ENCODE measurements at regions not wholly inside any gene's neighbourhood (a gene's known extent, or its start where the extent isn't known, plus 50 kb on each side); places are given as distances from the start of the nearest gene placed in this dataset.
"Not testable (repeated sequence)": the region's sequence is repeated elsewhere in the genome, so short reads cannot be mapped to it uniquely, and the experiment has no call there.

DNA sequence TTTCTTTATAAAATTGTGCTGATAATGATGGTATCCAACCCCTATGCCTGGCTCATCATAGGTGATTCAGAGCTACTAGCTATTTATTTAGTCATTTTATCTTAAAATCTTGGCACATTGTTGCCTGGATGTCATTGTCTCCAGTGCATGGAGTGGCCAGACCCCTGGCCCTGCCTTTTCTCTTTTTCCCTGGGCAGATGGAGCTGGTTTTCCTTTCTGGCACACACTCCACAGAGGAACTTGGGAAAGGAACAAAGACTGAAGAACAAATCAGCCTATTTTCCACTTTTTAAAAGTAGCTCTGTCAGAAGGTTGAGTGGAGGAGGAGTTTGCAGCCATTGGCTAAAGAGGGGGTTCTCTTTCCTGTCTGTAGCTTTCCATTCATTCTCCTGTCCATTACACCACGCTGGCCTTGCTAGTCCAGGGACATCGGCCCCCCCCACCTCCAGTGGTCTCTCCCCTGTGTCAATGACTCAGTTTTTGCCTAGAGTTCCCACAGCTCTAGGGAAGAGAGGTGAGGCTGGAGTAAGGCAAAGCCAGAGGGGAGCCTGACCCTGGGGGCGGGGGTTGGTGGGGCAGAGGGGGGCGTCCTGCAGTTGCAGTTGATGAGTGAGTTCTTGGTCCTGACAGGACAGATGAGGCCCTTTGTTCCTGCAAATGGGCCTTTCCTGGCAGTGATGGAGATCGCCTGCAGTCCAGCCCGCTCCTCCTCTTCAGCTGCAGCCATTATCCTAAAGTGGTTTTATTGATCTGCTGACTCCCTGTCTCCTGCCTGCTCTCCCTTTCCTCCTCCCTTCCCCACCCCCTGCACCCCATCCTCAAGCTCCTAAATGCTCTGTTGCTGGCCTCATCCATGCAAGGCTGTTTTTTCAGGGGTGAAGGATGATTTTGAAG lies 774.5 kb downstream of the DHX35 start:
- Histone ChIP-seq H3K4me3 (ENCODE audit: low read length in 2 of 2) (no peak overlapping the region), H3K27me3 (ENCODE audit: control insufficient read depth in 1 of 2, insufficient read depth in 2 of 2, low read length in 2 of 2) (no peaks in the 10 kb centered on the region), H3K9me3 (ENCODE audit: control insufficient read depth in 2 of 2, low read length in 2 of 2) (no peaks in the 10 kb centered on the region), H3K4me1 (ENCODE audit: control insufficient read depth, insufficient read depth, low read length) (no peaks in the 10 kb centered on the region), H3K36me3 (ENCODE audit: control insufficient read depth in 2 of 2, insufficient read depth in 2 of 2, low read length in 2 of 2) (no peaks in the 10 kb centered on the region), H3K27ac (ENCODE audit: low read length) (no peak overlapping the region), H3K9ac (ENCODE audit: low read length in 2 of 2) (no peak overlapping the region)

GRCh38 chr20:39725513-39725912 lies 763.4 kb downstream of the DHX35 start:
- peaks cover 4 to 18% of the 10 kb centered on the region in 2 donors for H3K9me3 ChIP-seq (ENCODE audit: control insufficient read depth in 2 of 2, low read length in 2 of 2)
- H3K36me3 ChIP-seq (ENCODE audit: control insufficient read depth in 2 of 2, insufficient read depth in 2 of 2, low read length in 2 of 2); H3K27ac ChIP-seq (ENCODE audit: low read length); H3K9ac ChIP-seq (ENCODE audit: low read length in 2 of 2); H3K4me1 ChIP-seq (ENCODE audit: control insufficient read depth, insufficient read depth, low read length); H3K4me3 ChIP-seq (ENCODE audit: low read length in 2 of 2); H3K27me3 ChIP-seq (ENCODE audit: control insufficient read depth in 1 of 2, insufficient read depth in 2 of 2, low read length in 2 of 2): not testable (repeated sequence)

GRCh38 chr20:39719293-39719692 lies 757.1 kb downstream of the DHX35 start:
- no peak overlapping the region for H3K4me3 ChIP-seq (ENCODE audit: low read length in 2 of 2)
- no peaks in the 10 kb centered on the region for H3K9me3 ChIP-seq (ENCODE audit: control insufficient read depth in 2 of 2, low read length in 2 of 2)
- no peaks in the 10 kb centered on the region for H3K4me1 ChIP-seq (ENCODE audit: control insufficient read depth, insufficient read depth, low read length)
- H3K9ac ChIP-seq (ENCODE audit: low read length in 2 of 2) = no peak overlapping the region
- no peak overlapping the region for H3K27ac ChIP-seq (ENCODE audit: low read length)
- no peaks in the 10 kb centered on the region for H3K27me3 ChIP-seq (ENCODE audit: control insufficient read depth in 1 of 2, insufficient read depth in 2 of 2, low read length in 2 of 2)
- H3K36me3 ChIP-seq (ENCODE audit: control insufficient read depth in 2 of 2, insufficient read depth in 2 of 2, low read length in 2 of 2) = no peaks in the 10 kb centered on the region

- Histone ChIP-seq H3K36me3 (ENCODE audit: control insufficient read depth in 2 of 2, insufficient read depth in 2 of 2, low read length in 2 of 2) (no peaks in the 10 kb centered on the region), H3K27me3 (ENCODE audit: control insufficient read depth in 1 of 2, insufficient read depth in 2 of 2, low read length in 2 of 2) (no peaks in the 10 kb centered on the region), H3K4me3 (ENCODE audit: low read length in 2 of 2) (no peak overlapping the region), H3K9ac (ENCODE audit: low read length in 2 of 2) (no peak overlapping the region), H3K9me3 (ENCODE audit: control insufficient read depth in 2 of 2, low read length in 2 of 2) (no peaks in the 10 kb centered on the region), H3K27ac (ENCODE audit: low read length) (no peak overlapping the region), H3K4me1 (ENCODE audit: control insufficient read depth, insufficient read depth, low read length) (no peaks in the 10 kb centered on the region)
These were observed 755.8 kb downstream of the DHX35 start for GRCh38 chr20:39717936-39718335.

- H3K4me3 ChIP-seq (ENCODE audit: low read length in 2 of 2) = no peak overlapping the region
- no peaks in the 10 kb centered on the region for H3K4me1 ChIP-seq (ENCODE audit: control insufficient read depth, insufficient read depth, low read length)
- H3K9ac ChIP-seq (ENCODE audit: low read length in 2 of 2) = no peak overlapping the region
These were observed 754.7 kb downstream of the DHX35 start for GRCh38 chr20:39716796-39717341.

DNA sequence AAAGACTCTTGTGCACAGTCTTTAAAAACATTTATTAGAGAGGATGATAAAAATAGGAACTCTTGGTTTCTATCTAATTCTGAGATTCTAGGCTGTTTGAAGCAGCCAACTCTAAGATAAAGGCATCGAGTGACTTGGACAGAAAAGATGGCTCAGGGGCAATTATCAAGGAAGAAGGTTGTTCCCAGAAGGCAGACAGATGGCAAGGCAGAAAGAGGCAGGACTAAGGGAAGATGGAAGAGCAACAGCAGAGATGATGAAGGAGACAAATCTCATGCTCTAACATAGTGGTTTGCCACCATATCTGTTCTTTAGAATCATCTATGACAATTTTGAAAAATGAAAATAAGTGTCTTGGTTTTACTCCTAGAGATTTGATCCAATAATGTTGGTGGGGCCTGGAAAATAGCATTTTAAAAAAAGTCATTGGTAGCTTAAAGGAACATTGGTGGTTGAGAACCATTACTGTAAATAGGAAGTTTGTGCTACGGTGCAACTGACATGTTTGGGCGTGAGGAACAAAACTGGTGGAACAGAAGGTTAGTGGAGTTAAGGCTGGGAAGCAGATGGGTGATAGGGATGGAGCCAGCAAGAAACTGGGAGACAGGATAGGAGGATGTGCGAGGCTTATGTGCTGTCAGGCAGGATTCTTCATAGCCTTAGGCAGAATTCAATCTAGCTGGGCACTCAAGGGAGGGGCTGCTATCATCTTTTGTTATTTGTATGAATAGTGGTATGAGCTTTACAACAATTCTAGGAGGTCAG lies 751.1 kb downstream of the DHX35 start:
- Histone ChIP-seq H3K9me3 (ENCODE audit: control insufficient read depth in 2 of 2, low read length in 2 of 2) (no peaks in the 10 kb centered on the region), H3K9ac (ENCODE audit: low read length in 2 of 2) (no peak overlapping the region), H3K4me1 (ENCODE audit: control insufficient read depth, insufficient read depth, low read length) (no peaks in the 10 kb centered on the region), H3K27ac (ENCODE audit: low read length) (no peak overlapping the region), H3K27me3 (ENCODE audit: control insufficient read depth in 1 of 2, insufficient read depth in 2 of 2, low read length in 2 of 2) (no peaks in the 10 kb centered on the region), H3K4me3 (ENCODE audit: low read length in 2 of 2) (no peak overlapping the region), H3K36me3 (ENCODE audit: control insufficient read depth in 2 of 2, insufficient read depth in 2 of 2, low read length in 2 of 2) (no peaks in the 10 kb centered on the region)

More at GRCh38 chr20:39716796-39717341, 754.7 kb downstream of the DHX35 start:
- Histone ChIP-seq H3K36me3 (ENCODE audit: control insufficient read depth in 2 of 2, insufficient read depth in 2 of 2, low read length in 2 of 2) (no peaks in the 10 kb centered on the region), H3K9me3 (ENCODE audit: control insufficient read depth in 2 of 2, low read length in 2 of 2) (no peaks in the 10 kb centered on the region), H3K27me3 (ENCODE audit: control insufficient read depth in 1 of 2, insufficient read depth in 2 of 2, low read length in 2 of 2) (no peaks in the 10 kb centered on the region), H3K27ac (ENCODE audit: low read length) (no peak overlapping the region)

DNA sequence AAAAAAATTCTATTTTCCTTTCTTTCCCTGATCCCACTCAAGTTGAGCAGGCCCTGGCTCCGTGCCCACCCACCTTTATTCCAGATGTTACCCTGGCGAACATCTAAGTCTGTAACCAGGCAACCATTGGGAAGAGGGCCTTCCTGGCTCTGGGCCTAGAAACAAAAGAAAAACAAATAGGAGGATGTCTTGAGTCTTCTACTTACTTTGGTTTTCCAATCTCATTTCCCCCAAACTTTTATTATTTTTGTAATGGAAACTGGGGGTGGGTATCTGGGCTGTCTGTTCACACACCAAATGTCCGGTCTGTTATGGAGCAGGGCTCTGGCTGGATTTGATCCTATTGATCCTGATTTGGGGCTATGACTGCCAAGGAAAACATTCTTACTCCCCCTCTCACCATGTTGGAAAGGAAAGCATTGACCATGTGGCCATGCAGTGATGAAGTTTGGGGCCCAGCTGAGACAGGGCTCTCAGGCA lies 744.1 kb downstream of the DHX35 start:
- no peak overlapping the region for H3K9ac ChIP-seq (ENCODE audit: low read length in 2 of 2)
- H3K4me1 ChIP-seq (ENCODE audit: control insufficient read depth, insufficient read depth, low read length) = no peaks in the 10 kb centered on the region
- H3K36me3 ChIP-seq (ENCODE audit: control insufficient read depth in 2 of 2, insufficient read depth in 2 of 2, low read length in 2 of 2) = no peaks in the 10 kb centered on the region
- H3K27me3 ChIP-seq (ENCODE audit: control insufficient read depth in 1 of 2, insufficient read depth in 2 of 2, low read length in 2 of 2) = no peaks in the 10 kb centered on the region
- no peak overlapping the region for H3K4me3 ChIP-seq (ENCODE audit: low read length in 2 of 2)
- no peaks in the 10 kb centered on the region for H3K9me3 ChIP-seq (ENCODE audit: control insufficient read depth in 2 of 2, low read length in 2 of 2)
- H3K27ac ChIP-seq (ENCODE audit: low read length) = no peak overlapping the region

DNA sequence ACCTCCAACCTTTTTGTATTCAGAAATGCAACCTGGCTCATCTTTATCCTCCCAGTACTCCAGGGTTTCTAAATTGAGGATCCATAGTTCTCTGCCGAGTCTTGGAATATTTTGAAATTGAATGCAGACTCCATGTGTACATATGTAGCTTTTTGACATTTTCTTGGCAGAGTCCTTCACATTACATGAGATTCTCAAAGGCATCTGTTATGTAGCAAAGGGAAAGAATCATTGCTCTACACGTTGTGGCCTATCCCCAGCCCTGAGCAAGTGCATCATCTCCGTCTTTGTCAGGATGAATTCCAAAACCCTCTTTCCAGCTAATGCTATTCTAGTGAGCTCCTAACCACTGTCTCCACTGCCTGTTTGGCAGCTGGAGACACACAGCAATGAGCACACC lies 742.9 kb downstream of the DHX35 start:
- Histone ChIP-seq H3K4me3 (ENCODE audit: low read length in 2 of 2) (no peak overlapping the region), H3K9ac (ENCODE audit: low read length in 2 of 2) (no peak overlapping the region), H3K4me1 (ENCODE audit: control insufficient read depth, insufficient read depth, low read length) (no peaks in the 10 kb centered on the region), H3K27ac (ENCODE audit: low read length) (no peak overlapping the region), H3K36me3 (ENCODE audit: control insufficient read depth in 2 of 2, insufficient read depth in 2 of 2, low read length in 2 of 2) (no peaks in the 10 kb centered on the region), H3K27me3 (ENCODE audit: control insufficient read depth in 1 of 2, insufficient read depth in 2 of 2, low read length in 2 of 2) (no peaks in the 10 kb centered on the region), H3K9me3 (ENCODE audit: control insufficient read depth in 2 of 2, low read length in 2 of 2) (no peaks in the 10 kb centered on the region)

DNA sequence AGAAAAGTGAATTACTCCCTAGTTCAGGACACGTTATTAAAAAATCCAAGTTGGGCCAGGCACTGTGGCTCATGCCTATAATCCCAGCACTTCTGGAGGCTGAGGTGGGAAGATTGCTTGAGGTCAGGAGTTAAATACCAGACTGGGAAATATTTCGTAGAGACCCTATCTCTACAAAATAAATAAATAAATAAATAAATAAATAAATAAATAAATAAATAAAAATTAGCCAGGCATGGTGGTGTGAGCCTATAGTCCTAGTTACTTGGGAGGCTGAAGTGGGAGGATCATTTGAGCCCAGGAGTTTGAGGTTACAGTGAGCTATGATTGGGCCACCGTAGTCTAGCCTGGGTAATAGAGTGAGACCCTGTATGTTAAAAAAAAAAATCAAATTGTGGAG lies 741.2 kb downstream of the DHX35 start:
- H3K9me3 ChIP-seq (ENCODE audit: control insufficient read depth in 2 of 2, low read length in 2 of 2); H3K4me3 ChIP-seq (ENCODE audit: low read length in 2 of 2); H3K4me1 ChIP-seq (ENCODE audit: control insufficient read depth, insufficient read depth, low read length); H3K27me3 ChIP-seq (ENCODE audit: control insufficient read depth in 1 of 2, insufficient read depth in 2 of 2, low read length in 2 of 2); H3K27ac ChIP-seq (ENCODE audit: low read length); H3K9ac ChIP-seq (ENCODE audit: low read length in 2 of 2); H3K36me3 ChIP-seq (ENCODE audit: control insufficient read depth in 2 of 2, insufficient read depth in 2 of 2, low read length in 2 of 2): not testable (repeated sequence)

DNA sequence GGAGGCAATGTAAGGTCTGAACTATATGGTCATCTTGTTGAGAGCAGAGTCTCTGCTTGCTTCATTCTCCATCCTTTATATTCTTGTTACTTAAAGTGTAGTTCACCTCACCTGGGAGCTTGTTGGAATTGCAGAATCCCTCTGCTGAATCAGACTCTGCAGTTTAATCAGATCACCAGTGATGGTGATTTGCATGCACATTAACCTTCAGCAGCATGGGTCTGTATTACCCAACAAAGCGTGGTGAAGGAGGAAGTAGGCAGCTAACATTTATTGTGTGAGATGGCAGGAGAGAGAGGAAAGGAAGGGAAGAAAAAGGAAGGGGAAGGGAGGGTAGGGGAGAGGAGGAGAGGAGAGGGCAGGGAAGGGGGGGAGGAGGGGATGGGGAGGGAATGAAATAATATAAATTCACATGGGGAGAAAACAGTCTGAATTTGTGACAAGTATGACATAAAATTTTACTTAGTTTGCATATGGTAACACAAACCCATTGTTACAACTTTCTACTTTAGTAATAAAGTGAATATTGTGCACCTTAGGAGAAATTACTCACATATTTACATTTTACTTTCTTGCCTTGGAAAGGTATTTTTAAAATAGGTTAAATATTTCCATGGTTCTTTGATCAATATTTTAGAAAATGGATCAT lies 740.7 kb downstream of the DHX35 start:
- no peak overlapping the region for H3K9ac ChIP-seq (ENCODE audit: low read length in 2 of 2)
- no peaks in the 10 kb centered on the region for H3K27me3 ChIP-seq (ENCODE audit: control insufficient read depth in 1 of 2, insufficient read depth in 2 of 2, low read length in 2 of 2)
- H3K4me3 ChIP-seq (ENCODE audit: low read length in 2 of 2) = no peak overlapping the region
- H3K9me3 ChIP-seq (ENCODE audit: control insufficient read depth in 2 of 2, low read length in 2 of 2) = no peaks in the 10 kb centered on the region
- no peaks in the 10 kb centered on the region for H3K4me1 ChIP-seq (ENCODE audit: control insufficient read depth, insufficient read depth, low read length)
- no peaks in the 10 kb centered on the region for H3K36me3 ChIP-seq (ENCODE audit: control insufficient read depth in 2 of 2, insufficient read depth in 2 of 2, low read length in 2 of 2)
- no peak overlapping the region for H3K27ac ChIP-seq (ENCODE audit: low read length)
